A549 (cell line): ENCODE measurements at regions not wholly inside any gene's neighbourhood (a gene's known extent, or its start where the extent isn't known, plus 50 kb on each side); places are given as distances from the start of the nearest gene placed in this dataset.

Experiments
- ATAC-seq, 2 experiments: fragments of 200-7000 bp in 1 of 2; fragments of >200 bp in 1 of 2; cut with Nextera tagmentation in 1 of 2; cut with Tn5 transposase in 1 of 2; 3 replicates each; pipeline versions ENCODE4 v1.8.0 to v1.9.1; 2018 to 2020; ENCODE audit warnings: mild to moderate bottlenecking in 1 of 2, moderate library complexity in 1 of 2
- CTCF ChIA-PET: fragments of 300-600 bp; sonication (Branson Sonifier 250); formaldehyde crosslinking; extraction: SDS; loops from one replicate; lab custom pipeline; 2021; ENCODE audit warnings: antibody characterized with exemption, inconsistent platforms; lab: Yijun Ruan, JAX
- POLR2A ChIA-PET: fragments of 350-600 bp; formaldehyde crosslinking; extraction: SDS; loops from one replicate; lab custom pipeline; 2021; ENCODE audit warnings: antibody characterized with exemption, inconsistent platforms; lab: Yijun Ruan, JAX
- DNase-seq, 2 experiments: peaks; one replicate each; pipeline versions ENCODE4 v3.0.0 to v3.0.0-alpha.2; 2011 to 2016; ENCODE audit warnings: low read depth in 1 of 2, low spot score in 1 of 2
- FAIRE-seq: peaks from 2 replicates; lab custom pipeline; 2011; peaks lifted over from hg19 to GRCh38; lab: Jason Lieb, UNC
- H3K27ac ChIP-seq, 2 experiments: fragments of >200 bp; sonication (Bioruptor Twin); formaldehyde crosslinking; 3 replicates each; pipeline ENCODE4 v1.5.1; 2016 to 2017
- H3K4me1 ChIP-seq: fragments of >200 bp; sonication (Bioruptor Twin); formaldehyde crosslinking; 3 replicates; pipeline ENCODE4 v1.6.1; 2016
- H3K4me2 ChIP-seq: fragments of >200 bp; sonication (Bioruptor Twin); formaldehyde crosslinking; 3 replicates; pipeline ENCODE4 v1.6.1; 2016
- H3K4me3 ChIP-seq: fragments of >200 bp; sonication (Bioruptor Twin); formaldehyde crosslinking; 3 replicates; pipeline ENCODE4 v1.5.1; 2016
- H3K9me3 ChIP-seq: fragments of >200 bp; sonication (Bioruptor Twin); formaldehyde crosslinking; 3 replicates; pipeline ENCODE4 v1.6.1; 2016
- BHLHE40 ChIP-seq: IDR thresholded peaks from 2 replicates; pipeline ENCODE4 v1.6.1; 2012; ENCODE audit warnings: low read depth, low read length, inconsistent platforms
- CBX8 ChIP-seq: fragments of 200-600 bp; sonication (generic); IDR thresholded peaks from 2 replicates; pipeline ENCODE4 v1.6.1; 2016
- CTCF ChIP-seq: fragments of >200 bp; sonication (Bioruptor Twin); formaldehyde crosslinking; IDR thresholded peaks from 3 replicates; pipeline ENCODE4 v1.5.1; 2016
- EHF ChIP-seq: fragments of 250-450 bp; sonication (Bioruptor Pico); IDR thresholded peaks from 2 replicates; pipeline ENCODE4 v1.5.0; 2020; ENCODE audit warnings: mild to moderate bottlenecking
- EHMT2 ChIP-seq: fragments of 200-600 bp; sonication (generic); IDR thresholded peaks from 2 replicates; pipeline ENCODE4 v1.6.1; 2016; ENCODE audit warnings: antibody characterized with exemption, low read depth, mild to moderate bottlenecking, moderate library complexity
- ESRRA ChIP-seq: fragments of 150-350 bp; IDR thresholded peaks from 2 replicates; pipeline ENCODE4 v1.6.1; 2014; ENCODE audit warnings: mild to moderate bottlenecking, low read length, borderline replicate concordance
- FOSL2 ChIP-seq, 2 experiments: fragments of 450-650 bp in 1 of 2; fragments of >200 bp in 1 of 2; sonication (Bioruptor Twin) in 1 of 2; formaldehyde crosslinking; IDR thresholded peaks; 2 replicates each; pipeline versions ENCODE4 v1.5.0 to v1.6.1; 2016 to 2020; ENCODE audit warnings: mild to moderate bottlenecking in 1 of 2, moderate library complexity in 1 of 2
- GATA3 ChIP-seq: IDR thresholded peaks from 2 replicates; pipeline ENCODE4 v1.6.1; 2012; ENCODE audit warnings: borderline replicate concordance
- HES2 ChIP-seq: fragments of >200 bp; sonication (Bioruptor Twin); formaldehyde crosslinking; IDR thresholded peaks from 2 replicates; pipeline ENCODE4 v1.6.1; 2016
- HOXA7 ChIP-seq: fragments of 250-450 bp; sonication (Bioruptor Pico); IDR thresholded peaks from 2 replicates; pipeline ENCODE4 v1.5.0; 2020; ENCODE audit warnings: mild to moderate bottlenecking, moderate library complexity
- HOXB13 ChIP-seq: fragments of 250-450 bp; sonication (Bioruptor Pico); IDR thresholded peaks from 2 replicates; pipeline ENCODE4 v1.5.0; 2020; ENCODE audit warnings: low read depth, mild to moderate bottlenecking, moderate library complexity
- HOXB5 ChIP-seq: fragments of 250-450 bp; sonication (Bioruptor Pico); IDR thresholded peaks from 2 replicates; pipeline ENCODE4 v1.5.0; 2020; ENCODE audit warnings: mild to moderate bottlenecking, moderate library complexity
- JUN ChIP-seq, 2 experiments: fragments of >200 bp; sonication (Bioruptor Twin); formaldehyde crosslinking; IDR thresholded peaks; 2 replicates in 1 of 2; 3 replicates in 1 of 2; pipeline ENCODE4 v1.6.1; 2016 to 2017
- KDM1A ChIP-seq: fragments of 200-600 bp; sonication (generic); IDR thresholded peaks from 2 replicates; pipeline ENCODE4 v1.6.1; 2016; ENCODE audit warnings: low read depth, mild to moderate bottlenecking
- MAFK ChIP-seq: fragments of 450-650 bp; IDR thresholded peaks from 2 replicates; pipeline ENCODE4 v1.6.1; 2014; ENCODE audit not compliant: partially characterized antibody
- MAZ ChIP-seq: fragments of 150-350 bp; IDR thresholded peaks from 2 replicates; pipeline ENCODE4 v1.6.1; 2014; ENCODE audit warnings: antibody characterized with exemption, low read depth, low read length, borderline replicate concordance
- NR3C1 ChIP-seq: fragments of >200 bp; sonication (Bioruptor Twin); formaldehyde crosslinking; IDR thresholded peaks from 3 replicates; pipeline ENCODE4 v1.6.1; 2017
- PBX3 ChIP-seq: IDR thresholded peaks from 2 replicates; pipeline ENCODE4 v1.6.1; 2012
- POLR2A ChIP-seq: IDR thresholded peaks from 2 replicates; pipeline ENCODE4 v1.6.1; 2012; ENCODE audit warnings: mild to moderate bottlenecking, low read length
- RCOR1 ChIP-seq: fragments of 150-350 bp; IDR thresholded peaks from 2 replicates; pipeline ENCODE4 v1.6.1; 2014; ENCODE audit warnings: antibody characterized with exemption, low read length, low read depth
- RNF2 ChIP-seq: fragments of 200-600 bp; sonication (generic); IDR thresholded peaks from 2 replicates; pipeline ENCODE4 v1.6.1; 2016; ENCODE audit warnings: low read depth, mild to moderate bottlenecking, antibody characterized with exemption, moderate library complexity, borderline replicate concordance
- SMC3 ChIP-seq: fragments of >200 bp; sonication (Bioruptor Twin); formaldehyde crosslinking; IDR thresholded peaks from 3 replicates; pipeline ENCODE4 v1.6.1; 2018; ENCODE audit warnings: inconsistent platforms
- SREBF2 ChIP-seq: fragments of 450-650 bp; IDR thresholded peaks from 2 replicates; pipeline ENCODE4 v1.6.1; 2014; ENCODE audit warnings: mild to moderate bottlenecking, moderate library complexity
- TP53 ChIP-seq: fragments of 250-450 bp; sonication (Bioruptor Pico); IDR thresholded peaks from 2 replicates; pipeline ENCODE4 v1.5.0; 2021; ENCODE audit warnings: mild to moderate bottlenecking, moderate library complexity
- ZNF302 ChIP-seq: fragments of 250-450 bp; sonication (Bioruptor Pico); IDR thresholded peaks from 2 replicates; pipeline ENCODE4 v1.9.0; 2021; ENCODE audit warnings: inconsistent platforms, mild to moderate bottlenecking, moderate library complexity
- WGBS: methylation state at CpG from one replicate; pipeline ENCODE4 v1.1.6; 2017; ENCODE audit errors: missing lambda C conversion rate; 5-methylcytosine and 5-hydroxymethylcytosine counted together

GRCh38 chr6:166228425-166228824 lies 60.8 kb upstream of the TBXT start:
- no peaks in the 10 kb centered on the region for H3K9me3 ChIP-seq
- 41% methylated on average over 3 of the region's 3 CpGs for WGBS
- TF ChIP-seq RCOR1, result no peak
- no peak for TF ChIP-seq JUN (IDR thresholded peaks at IDR 0.05)
- TF ChIP-seq, all 56 proteins: peak for 0
- CTCF ChIA-PET, result interaction anchor here (1.3 kb wide), 1 partner anchor 14 kb away, joined by 4 read pairs; no protein-coding TSS in a partner anchor
- H3K4me1 ChIP-seq, result no peaks in the 10 kb centered on the region
- H3K4me2 ChIP-seq, result no peak overlapping the region
- H3K27ac ChIP-seq, result no peak overlapping the region
- no peak for FAIRE-seq
- no peak overlapping the region for H3K4me3 ChIP-seq
- DNase-seq, result no peak
- POLR2A ChIA-PET, result no interaction called here
- no peak for ATAC-seq

- Histone ChIP-seq H3K4me2 (no peak overlapping the region), H3K27ac (no peak overlapping the region), H3K9me3 (no peaks in the 10 kb centered on the region), H3K4me1 (no peaks in the 10 kb centered on the region), H3K4me3 (no peak overlapping the region)
- TF ChIP-seq BHLHE40, result no peak
- TF ChIP-seq GATA3, result no peak
- TF ChIP-seq MAZ, result no peak
- TF ChIP-seq MAFK, result no peak
- TF ChIP-seq HOXB13 (CRISPR knock-in tag), result no peak
- TF ChIP-seq TP53 (CRISPR knock-in tag), result no peak
- no peak for TF ChIP-seq SMC3
- no peak for TF ChIP-seq POLR2A
- TF ChIP-seq NR3C1, result no peak
- TF ChIP-seq ZNF302, result no peak
- no peak for TF ChIP-seq FOSL2 (IDR thresholded peaks at IDR 0.05)
- TF ChIP-seq FOSL2 (CRISPR knock-in tag; IDR thresholded peaks at IDR 0.05), result no peak
- TF ChIP-seq PBX3, result no peak
- TF ChIP-seq KDM1A, result no peak
- TF ChIP-seq JUN (IDR thresholded peaks at IDR 0.05), result no peak
- TF ChIP-seq ESRRA, result no peak
- TF ChIP-seq HOXA7 (CRISPR knock-in tag), result no peak
- TF ChIP-seq EHMT2, result no peak
- no peak for TF ChIP-seq HOXB5 (CRISPR knock-in tag)
- TF ChIP-seq EHF, result no peak
- CTCF ChIA-PET, result no interaction called here
- DNase-seq, result no peak
- ATAC-seq, result no peak
- POLR2A ChIA-PET, result no interaction called here
- no peak for FAIRE-seq
- WGBS, result 28% methylated on average over 3 of the region's 3 CpGs
These were observed 55.4 kb upstream of the TBXT start for GRCh38 chr6:166223079-166223478.

- no peak overlapping the region for H3K27ac ChIP-seq
- no peak overlapping the region for H3K4me2 ChIP-seq
- ATAC-seq, result no peak
- no peak for TF ChIP-seq CBX8
- no peak for TF ChIP-seq NR3C1
- TF ChIP-seq RNF2, result no peak
- TF ChIP-seq CTCF, result no peak
- TF ChIP-seq HOXA7 (CRISPR knock-in tag), result no peak
- no peak for TF ChIP-seq SREBF2
- no peak for TF ChIP-seq POLR2A
- no peak for TF ChIP-seq FOSL2 (IDR thresholded peaks at IDR 0.05)
- no peak for TF ChIP-seq FOSL2 (CRISPR knock-in tag; IDR thresholded peaks at IDR 0.05)
- no peak for TF ChIP-seq HES2
- TF ChIP-seq SMC3, result no peak
- FAIRE-seq, result no peak
- no peak overlapping the region for H3K4me3 ChIP-seq
- ChIA-PET POLR2A (no interaction called here), CTCF (no interaction called here)
- no peak for DNase-seq
- 67% methylated on average over 9 of the region's 9 CpGs for WGBS
- no peaks in the 10 kb centered on the region for H3K9me3 ChIP-seq
- no peaks in the 10 kb centered on the region for H3K4me1 ChIP-seq
These were observed 55.0 kb upstream of the TBXT start for GRCh38 chr6:166222631-166223030.
